Thoracic aorta (tissue), 2 donors: ENCODE measurements at regions not wholly inside any gene's neighbourhood (a gene's known extent, or its start where the extent isn't known, plus 50 kb on each side); places are given as distances from the start of the nearest gene placed in this dataset.

Source experiments
- ATAC-seq: fragments of 150-250 bp; one replicate; pipeline ENCODE4 v1.8.0; 2017; ENCODE audit warnings: low read depth; ENCODE audit not compliant: insufficient number of reproducible peaks, low FRiP score
- DNase-seq: peaks from one replicate; pipeline ENCODE4 v3.0.0-alpha.2; 2020; ENCODE audit warnings: low spot score
- H3K27ac ChIP-seq, 2 donors: fragments of 200-600 bp; sonication (generic); 1 replicate in 1 of 2; 2 replicates in 1 of 2; pipeline ENCODE4 v1.5.1; 2016; ENCODE audit warnings: mild to moderate bottlenecking in 2 of 2, moderate library complexity in 2 of 2
- H3K27me3 ChIP-seq: fragments of 200-600 bp; sonication (generic); replicated peaks from 2 replicates; pipeline ENCODE4 v1.6.0; 2016; ENCODE audit warnings: mild to moderate bottlenecking; ENCODE audit not compliant: insufficient read depth
- H3K36me3 ChIP-seq: fragments of 200-600 bp; sonication (generic); one replicate; pipeline ENCODE4 v1.5.1; 2016
- H3K4me1 ChIP-seq, 2 donors: fragments of 200-600 bp; sonication (generic); 1 replicate in 1 of 2; 2 replicates in 1 of 2; pipeline versions ENCODE4 v1.5.1 to v1.6.0; 2016; ENCODE audit warnings: low read depth in 2 of 2, mild to moderate bottlenecking in 1 of 2; ENCODE audit not compliant: control insufficient read depth in 1 of 2
- H3K4me3 ChIP-seq: fragments of 200-600 bp; sonication (generic); 2 replicates; pipeline ENCODE4 v1.5.1; 2016; ENCODE audit warnings: mild to moderate bottlenecking
- H3K9me3 ChIP-seq: fragments of 200-600 bp; sonication (generic); 2 replicates; pipeline ENCODE4 v1.5.1; 2016
- CTCF ChIP-seq: fragments of 200-600 bp; sonication (generic); IDR thresholded peaks from one replicate; pipeline ENCODE4 v1.5.1; 2019; ENCODE audit warnings: antibody characterized with exemption

GRCh38 chr12:108046650-108047049 lies 82.4 kb upstream of the WSCD2 start:
- Histone ChIP-seq H3K4me1 (peaks cover 0 to 21% of the 10 kb centered on the region in 2 donors), H3K36me3 (no peaks in the 10 kb centered on the region), H3K4me3 (peak overlapping the region; percentile 59), H3K27me3 (no peaks in the 10 kb centered on the region), H3K9me3 (no peaks in the 10 kb centered on the region), H3K27ac (peak overlapping the region; percentile 31 to 36)
- TF ChIP-seq CTCF: no peak
- no peak for ATAC-seq
- no peak for DNase-seq

- TF ChIP-seq CTCF: no peak
- Histone ChIP-seq H3K27me3 (no peaks in the 10 kb centered on the region), H3K9me3 (no peaks in the 10 kb centered on the region), H3K4me3 (peak overlapping the region; percentile 59), H3K4me1 (peaks cover 0 to 17% of the 10 kb centered on the region in 2 donors), H3K27ac (peak overlapping the region; percentile 31 to 36), H3K36me3 (no peaks in the 10 kb centered on the region)
- DNase-seq (no peak), ATAC-seq (no peak)
These were observed 82.0 kb upstream of the WSCD2 start for GRCh38 chr12:108047071-108047550.

GRCh38 chr12:108048686-108049085 lies 80.4 kb upstream of the WSCD2 start:
- ATAC-seq: no peak
- H3K9me3 ChIP-seq: no peaks in the 10 kb centered on the region
- no peak overlapping the region for H3K27ac ChIP-seq
- no peak overlapping the region for H3K4me3 ChIP-seq
- no peak for TF ChIP-seq CTCF
- H3K27me3 ChIP-seq: no peaks in the 10 kb centered on the region
- peaks cover 0 to 17% of the 10 kb centered on the region in 2 donors for H3K4me1 ChIP-seq
- no peak for DNase-seq
- no peaks in the 10 kb centered on the region for H3K36me3 ChIP-seq

GRCh38 chr12:108050696-108051095 lies 78.4 kb upstream of the WSCD2 start:
- TF ChIP-seq CTCF: no peak
- DNase-seq: no peak

GRCh38 chr12:108052260-108052659 lies 76.8 kb upstream of the WSCD2 start:
- H3K27me3 ChIP-seq: no peaks in the 10 kb centered on the region
- H3K4me1 ChIP-seq: peaks cover 0 to 5% of the 10 kb centered on the region in 2 donors
- no peak for TF ChIP-seq CTCF
- H3K9me3 ChIP-seq: no peaks in the 10 kb centered on the region
- H3K36me3 ChIP-seq: no peaks in the 10 kb centered on the region
- ATAC-seq (no peak), DNase-seq (no peak)
- no peak overlapping the region for H3K27ac ChIP-seq
- no peak overlapping the region for H3K4me3 ChIP-seq

More at GRCh38 chr12:108050696-108051095, 78.4 kb upstream of the WSCD2 start:
- Histone ChIP-seq H3K27ac (no peak overlapping the region), H3K4me1 (peaks cover 0 to 17% of the 10 kb centered on the region in 2 donors), H3K4me3 (no peak overlapping the region), H3K9me3 (no peaks in the 10 kb centered on the region), H3K27me3 (no peaks in the 10 kb centered on the region), H3K36me3 (no peaks in the 10 kb centered on the region)
- no peak for ATAC-seq
